ENCODE measurements at regions not wholly inside any gene's neighbourhood (a gene's known extent, or its start where the extent isn't known, plus 50 kb on each side); places are given as distances from the start of the nearest gene placed in this dataset.
A peak's percentile ranks its signal among the peaks of the same experiment; 100 is the strongest.

DNA sequence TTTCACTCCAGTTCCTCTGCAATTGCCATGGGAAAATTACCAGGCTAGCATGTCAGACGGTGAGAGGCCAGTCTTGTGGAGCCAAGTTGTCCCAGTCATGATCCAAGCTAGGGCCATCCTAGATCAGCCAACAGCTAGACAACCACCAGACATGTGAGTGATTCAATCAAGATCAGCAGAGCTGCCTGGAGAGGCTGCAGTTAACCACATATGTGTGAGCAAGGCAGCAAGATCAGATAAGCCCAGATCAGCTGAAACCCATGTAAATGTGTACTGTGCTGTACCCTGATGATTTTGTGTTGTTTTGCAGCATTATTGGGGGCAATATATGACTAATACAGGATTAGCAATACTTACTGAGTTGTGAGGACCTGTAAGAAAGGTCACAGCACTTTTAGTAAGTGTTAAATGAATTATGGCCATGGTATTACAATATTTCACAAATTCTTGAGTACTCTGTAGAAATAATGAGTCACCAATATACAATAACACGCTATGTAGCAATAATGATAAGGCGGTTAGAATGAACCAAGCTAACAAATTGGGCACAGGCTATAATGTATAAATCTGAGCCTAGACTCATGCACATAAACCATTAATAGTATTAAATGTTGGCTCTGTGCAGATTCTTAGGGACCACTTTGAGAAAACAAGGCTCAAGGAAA, 91.4 kb downstream of the SUDS3 start:
- DNase-seq (ENCODE audit: low spot score): no peak

DNA sequence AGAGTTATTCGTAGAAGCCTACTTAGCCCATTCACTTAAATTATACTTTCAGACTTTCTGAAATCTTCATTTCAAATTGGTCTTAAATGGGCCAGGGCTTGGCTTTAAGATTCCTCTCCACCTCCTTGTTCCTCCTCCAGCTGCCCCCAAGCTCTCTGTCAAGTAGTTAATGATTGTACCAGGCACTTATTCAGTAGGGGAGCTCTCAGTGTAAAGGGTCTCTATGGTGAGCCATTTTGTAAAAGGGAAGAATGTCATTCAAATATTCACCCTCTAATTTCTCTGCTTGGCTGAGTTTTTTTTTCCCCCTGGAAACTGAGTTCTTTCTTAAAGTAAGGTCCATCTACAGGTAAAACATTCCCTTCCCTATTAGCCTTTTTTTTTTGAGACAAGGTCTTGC, 96.6 kb downstream of the SUDS3 start:
- no peak for DNase-seq (ENCODE audit: low spot score)

DNA sequence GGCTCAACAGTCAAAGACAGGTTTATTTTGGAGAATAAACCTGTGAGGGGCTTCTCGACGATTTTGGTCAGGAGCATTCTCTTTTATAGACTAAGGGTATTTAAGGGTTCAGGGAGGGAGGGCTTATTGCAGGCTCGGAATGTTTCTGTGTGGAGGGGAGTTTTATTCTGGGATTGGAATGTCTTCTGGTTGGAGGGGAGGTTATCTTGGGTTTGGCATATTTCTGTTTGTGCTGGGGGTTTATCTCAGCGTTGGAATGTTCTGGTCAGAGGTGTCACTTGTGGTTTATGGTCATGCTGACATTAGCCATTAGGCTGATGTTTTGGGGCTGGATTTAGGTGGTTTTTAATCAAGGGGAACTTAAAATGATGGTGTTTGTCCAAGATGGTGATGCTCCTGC, 103.9 kb downstream of the SUDS3 start:
- no peak for DNase-seq (ENCODE audit: low spot score)

DNA sequence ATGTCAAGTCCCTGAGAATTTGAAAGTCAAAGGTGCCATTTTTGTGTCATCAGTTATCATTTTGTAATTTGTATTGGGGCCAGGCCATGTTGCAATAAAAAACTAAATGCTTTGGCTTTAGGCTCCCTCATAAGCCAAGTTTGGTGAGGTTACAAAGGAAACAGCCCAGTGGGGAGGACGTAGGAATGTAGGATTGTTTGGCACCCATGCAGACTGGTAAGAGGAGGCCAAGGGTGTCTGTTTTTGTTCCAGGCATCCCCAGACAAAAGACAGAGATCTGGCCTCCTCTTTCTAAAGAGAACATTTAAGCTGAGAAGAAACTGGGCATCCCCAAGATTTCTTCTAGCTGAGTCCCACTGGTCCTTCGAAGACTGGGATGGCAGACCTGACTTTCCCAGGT, 111.7 kb downstream of the SUDS3 start:
- DNase-seq (ENCODE audit: low spot score): no peak

DNA sequence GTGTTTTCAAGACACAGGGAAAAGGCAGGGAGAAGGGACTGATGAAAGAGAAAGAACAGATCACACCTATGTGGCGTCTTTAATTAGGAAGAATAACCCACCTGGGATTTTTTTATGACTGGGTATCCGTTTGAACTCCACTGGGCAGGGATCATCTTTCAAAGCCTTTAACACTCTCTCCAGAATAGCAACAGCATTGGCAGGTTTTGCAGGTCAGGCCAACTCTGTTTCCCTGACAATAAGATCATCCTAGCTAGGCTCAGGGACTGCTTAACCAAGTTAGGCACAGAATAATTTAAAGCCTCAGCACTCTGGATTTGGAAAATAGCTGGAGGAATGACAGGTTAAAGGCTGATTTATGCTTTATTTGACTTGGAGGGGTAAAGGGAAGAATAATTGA, 117.6 kb downstream of the SUDS3 start:
- DNase-seq (ENCODE audit: low spot score): no peak

DNA sequence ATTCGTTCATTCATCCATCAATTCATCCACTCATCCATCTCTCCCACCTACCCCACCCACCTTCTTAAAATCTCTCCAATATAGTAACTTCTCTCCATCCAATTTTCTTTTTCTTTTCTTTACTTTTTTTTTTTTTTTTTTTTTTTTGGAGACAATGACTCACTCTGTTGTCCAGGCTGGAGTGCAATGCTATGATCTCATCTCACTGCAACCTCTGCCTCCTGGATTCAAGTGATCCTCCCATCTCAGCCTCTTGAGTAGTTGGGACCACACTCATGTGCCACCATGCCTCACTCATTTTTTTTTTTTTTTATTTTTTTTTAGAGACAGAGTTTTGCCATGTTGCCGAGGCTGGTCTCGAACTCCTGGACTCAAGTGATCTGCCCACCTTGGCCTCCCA, 118.4 kb downstream of the SUDS3 start:
- no peak for DNase-seq (ENCODE audit: low spot score)

DNA sequence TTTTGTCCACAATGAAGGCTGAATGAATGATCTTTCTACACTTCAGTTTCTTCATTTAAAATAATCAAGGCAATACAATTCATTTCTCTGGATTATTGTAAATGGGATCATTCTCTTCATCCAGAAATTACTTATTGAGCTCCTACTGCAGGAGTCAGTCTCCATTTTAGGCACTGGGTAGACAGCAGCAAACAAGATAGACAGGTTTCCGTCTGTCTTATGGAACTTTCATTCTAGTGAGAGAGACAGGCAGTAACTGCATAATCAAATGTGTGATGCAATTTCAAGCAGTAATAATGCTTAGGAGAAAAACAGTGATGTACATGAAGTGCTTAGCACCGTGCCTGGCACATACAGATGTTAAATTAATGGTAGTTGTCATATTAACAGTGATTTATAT, 118.9 kb downstream of the SUDS3 start:
- no peak for DNase-seq (ENCODE audit: low spot score)

DNA sequence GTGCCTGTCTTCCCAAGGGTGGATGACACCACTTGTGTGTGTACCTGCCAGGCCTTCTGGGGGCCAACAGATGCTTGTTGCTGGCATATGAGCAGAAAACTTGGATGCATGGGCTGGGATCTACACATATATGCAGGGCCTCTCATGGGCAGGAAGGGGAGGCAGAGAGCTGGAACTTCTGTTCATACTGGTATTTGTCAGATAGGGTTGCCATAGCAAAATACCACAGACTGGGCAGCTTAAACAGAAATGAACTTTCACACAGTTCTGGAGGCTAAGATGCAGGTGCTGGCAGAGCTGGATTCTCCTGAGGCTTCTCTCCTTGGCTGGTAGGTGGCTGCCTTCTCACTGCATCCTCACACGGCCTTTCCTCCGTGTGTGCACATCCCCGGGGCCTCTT, 121.8 kb downstream of the SUDS3 start:
- peak; percentile 46 for DNase-seq (ENCODE audit: low spot score)

DNA sequence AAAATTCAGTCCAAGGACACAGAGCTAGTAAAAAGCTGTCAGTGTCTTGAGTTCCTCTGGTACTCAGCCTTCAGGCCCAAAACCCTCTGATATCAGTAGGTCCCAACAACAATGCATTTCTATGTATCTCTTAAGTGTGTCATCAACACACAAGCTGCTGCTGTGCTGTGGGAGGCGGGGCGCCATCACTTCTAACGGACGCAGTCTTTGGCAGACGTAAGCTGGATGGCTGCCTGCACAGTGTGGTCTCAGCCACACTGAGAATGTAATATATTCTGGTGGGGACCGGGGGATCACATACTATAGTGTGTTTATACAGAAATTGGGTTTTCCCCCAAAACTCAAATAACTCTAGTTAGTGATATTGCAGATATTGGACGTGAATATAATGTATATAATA, 123.9 kb downstream of the SUDS3 start:
- DNase-seq (ENCODE audit: low spot score): no peak

DNA sequence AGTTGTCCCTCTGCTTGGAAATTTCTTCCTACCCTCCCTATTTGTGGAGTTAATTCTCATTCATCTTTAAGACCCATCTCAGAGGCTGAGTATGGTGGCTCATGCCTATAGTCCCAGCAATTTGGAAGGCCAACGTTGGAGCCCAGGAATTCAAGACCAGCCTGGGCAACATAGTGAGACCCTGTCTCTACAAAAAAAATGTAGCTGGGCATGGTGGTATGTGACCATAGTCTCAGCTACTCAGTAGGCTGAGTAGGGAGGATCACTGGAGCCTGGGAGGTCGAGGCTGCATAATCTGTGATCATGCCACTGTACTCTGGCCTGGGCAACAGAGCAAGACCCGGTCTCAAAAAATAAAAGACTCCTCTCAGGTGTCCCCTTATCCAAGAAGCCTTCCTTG, 125.1 kb downstream of the SUDS3 start:
- no peak for DNase-seq (ENCODE audit: low spot score)

DNA sequence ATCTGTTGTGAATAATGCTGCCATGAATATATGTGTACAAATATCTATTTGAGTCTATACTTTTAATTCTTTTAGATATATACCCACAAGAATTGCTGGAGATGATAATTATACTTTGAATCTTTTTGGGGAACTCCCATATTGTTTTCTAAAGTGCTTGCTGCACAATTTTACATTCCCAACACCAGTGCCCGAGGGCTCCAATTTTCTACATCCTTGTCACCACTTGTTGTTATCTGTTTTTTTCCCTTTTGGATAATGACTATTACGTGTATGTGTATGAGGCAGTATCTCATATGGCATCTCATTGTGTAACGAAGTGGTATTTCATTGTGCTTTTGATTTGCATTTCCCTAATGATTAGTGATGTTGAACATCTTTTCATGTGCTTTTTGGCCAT, 127.1 kb downstream of the SUDS3 start:
- no peak for DNase-seq (ENCODE audit: low spot score)

DNA sequence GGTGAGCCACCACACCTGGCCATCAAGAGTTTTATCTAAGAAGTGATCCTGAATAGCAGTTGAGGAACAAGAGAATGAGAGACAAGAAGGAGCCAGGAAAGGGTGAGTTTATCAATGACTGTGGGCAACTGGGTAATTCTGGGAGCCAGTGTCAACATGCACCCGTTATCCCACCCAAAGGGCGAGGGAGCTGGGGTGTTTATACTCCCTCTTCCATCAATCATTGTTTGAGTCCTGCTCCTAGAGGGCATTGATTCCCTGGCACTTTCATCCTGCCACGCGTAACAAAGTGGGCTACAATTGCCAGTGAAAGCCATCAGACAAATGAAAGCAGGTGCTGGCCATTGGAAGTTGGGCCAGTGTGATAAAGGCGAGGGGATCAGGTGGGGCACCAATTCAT, 136.3 kb downstream of the SUDS3 start:
- no peak for DNase-seq (ENCODE audit: low spot score)

DNA sequence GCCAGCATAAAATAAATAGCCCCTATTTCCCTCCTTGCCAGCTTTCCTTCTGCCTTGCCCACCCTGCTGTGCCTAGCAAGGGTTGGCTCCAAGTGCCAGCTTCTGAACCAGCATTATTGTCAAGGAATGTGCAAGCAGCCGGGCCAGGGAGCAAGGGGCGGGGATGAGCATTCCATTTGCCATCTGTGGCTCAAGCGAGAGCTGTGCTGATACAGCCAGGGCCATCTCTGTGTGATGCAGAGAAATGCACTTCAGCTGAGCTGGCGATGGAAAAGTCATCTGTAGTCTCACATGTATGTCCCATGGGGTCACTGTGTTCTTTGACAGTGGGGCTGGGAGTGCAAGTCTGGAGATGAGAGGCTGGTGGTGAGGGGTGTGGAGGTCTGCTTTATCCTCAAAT, 137.3 kb downstream of the SUDS3 start:
- DNase-seq (ENCODE audit: low spot score): no peak

DNA sequence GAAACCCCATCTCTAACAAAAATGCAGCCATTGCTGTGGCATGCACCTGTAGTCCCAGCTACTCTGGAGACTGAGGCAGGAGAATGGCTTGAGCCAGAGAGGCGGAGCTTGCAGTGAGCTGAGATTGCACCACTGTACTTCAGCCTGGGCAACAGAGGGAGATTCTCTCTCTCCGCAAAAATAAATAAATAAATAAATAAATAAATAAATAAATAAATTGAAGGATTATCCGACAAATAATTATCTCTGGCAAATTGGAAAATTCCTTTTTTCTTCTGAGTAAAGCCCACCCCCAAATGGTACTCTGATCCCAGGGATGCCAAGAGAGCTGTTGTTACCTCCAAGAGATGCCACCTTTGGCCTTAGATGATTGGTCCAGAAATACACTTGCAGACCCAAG, 137.9 kb downstream of the SUDS3 start:
- DNase-seq (ENCODE audit: low spot score): no peak

DNA sequence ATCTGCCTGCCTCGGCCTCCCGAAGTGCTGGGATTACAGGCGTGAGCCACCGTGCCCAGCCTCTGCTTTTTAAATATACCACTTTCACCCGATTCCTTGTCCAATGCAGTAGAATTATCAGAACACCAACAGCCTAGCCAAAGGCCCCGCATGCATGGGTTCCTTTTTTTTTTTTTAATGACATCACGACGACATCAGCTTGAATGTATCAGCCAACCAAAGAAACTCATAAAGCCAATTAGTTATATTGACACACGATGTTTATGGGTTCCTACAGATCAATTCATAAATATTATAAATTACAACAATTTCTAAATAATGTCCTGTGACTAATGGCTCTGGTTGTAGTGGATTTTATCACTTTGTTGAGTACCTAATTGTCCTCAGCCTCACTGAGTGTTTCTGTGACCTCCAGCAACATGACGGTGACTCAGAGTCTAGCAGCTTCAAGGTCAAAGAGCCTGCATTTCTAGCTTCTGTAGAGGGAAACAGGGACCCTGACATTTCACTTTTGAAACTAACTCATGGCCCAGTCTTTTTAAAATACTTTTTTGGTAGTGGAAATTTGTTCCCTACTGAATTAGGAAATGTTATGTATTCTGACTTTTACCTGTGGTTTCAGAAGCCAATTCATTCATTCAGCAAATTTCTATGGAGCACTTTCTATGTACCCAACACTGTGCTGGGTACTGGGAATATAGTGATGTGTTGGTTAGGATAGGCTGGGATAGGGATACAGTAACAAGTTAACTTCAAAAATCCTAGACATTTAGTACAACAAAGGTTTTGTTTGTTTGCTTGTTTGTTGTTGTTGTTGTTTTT, 144.1 kb downstream of the SUDS3 start:
- DNase-seq (ENCODE audit: low spot score): no peak

DNA sequence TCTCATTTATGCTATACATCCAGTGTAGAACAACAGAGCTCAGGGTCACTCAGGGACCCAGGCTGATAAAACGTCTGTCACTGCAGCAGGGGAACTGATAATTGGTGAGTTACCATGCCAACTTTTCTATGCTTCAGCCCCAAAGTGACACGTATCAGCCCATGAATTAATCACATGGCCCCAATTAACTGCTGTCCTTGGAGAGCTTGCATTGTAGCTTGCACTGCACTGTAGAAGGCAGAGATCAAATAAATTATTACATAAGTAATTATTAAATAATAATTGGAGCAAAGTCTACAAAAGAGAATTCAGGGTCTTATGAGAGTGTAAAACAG, 144.6 kb downstream of the SUDS3 start:
- DNase-seq (ENCODE audit: low spot score): no peak

DNA sequence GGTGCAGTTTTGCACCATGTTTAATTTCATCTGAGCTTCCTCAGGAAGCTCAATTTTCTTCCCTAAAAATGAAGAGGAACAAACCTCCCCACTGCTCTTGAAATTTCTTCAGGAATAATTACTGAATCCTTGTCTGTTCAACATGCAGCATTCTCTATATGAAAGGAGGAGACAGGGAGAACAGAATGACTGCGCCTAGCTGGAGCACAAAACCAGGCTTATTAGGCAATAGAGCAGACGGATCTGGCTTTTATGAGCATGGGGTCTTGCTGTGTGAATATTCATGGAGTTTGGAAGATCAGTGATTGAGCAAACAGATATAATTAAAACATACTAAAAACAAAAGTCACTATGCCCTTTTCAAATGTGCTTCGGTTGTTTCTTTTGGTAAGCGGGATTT, 148.1 kb downstream of the SUDS3 start:
- DNase-seq (ENCODE audit: low spot score): no peak

DNA sequence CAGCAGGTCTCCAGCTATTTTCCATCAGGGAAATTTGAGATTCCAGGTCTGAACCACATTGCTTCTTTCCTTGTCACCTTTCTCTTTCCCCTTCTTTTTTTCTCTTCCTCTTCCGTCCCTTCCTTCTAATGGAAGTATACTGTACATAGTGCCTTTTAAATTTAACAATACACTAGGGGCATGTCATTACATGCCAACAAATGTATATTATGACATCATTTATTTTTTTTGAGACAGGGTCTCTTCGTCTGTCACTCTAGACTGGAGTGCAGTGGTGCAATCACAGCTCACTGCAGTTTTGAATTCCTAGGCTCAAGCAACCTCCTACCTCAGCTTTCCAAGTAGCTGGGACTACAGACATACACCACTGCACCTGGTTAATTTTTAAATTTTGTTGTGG, 148.9 kb downstream of the SUDS3 start:
- no peak for DNase-seq (ENCODE audit: low spot score)

DNA sequence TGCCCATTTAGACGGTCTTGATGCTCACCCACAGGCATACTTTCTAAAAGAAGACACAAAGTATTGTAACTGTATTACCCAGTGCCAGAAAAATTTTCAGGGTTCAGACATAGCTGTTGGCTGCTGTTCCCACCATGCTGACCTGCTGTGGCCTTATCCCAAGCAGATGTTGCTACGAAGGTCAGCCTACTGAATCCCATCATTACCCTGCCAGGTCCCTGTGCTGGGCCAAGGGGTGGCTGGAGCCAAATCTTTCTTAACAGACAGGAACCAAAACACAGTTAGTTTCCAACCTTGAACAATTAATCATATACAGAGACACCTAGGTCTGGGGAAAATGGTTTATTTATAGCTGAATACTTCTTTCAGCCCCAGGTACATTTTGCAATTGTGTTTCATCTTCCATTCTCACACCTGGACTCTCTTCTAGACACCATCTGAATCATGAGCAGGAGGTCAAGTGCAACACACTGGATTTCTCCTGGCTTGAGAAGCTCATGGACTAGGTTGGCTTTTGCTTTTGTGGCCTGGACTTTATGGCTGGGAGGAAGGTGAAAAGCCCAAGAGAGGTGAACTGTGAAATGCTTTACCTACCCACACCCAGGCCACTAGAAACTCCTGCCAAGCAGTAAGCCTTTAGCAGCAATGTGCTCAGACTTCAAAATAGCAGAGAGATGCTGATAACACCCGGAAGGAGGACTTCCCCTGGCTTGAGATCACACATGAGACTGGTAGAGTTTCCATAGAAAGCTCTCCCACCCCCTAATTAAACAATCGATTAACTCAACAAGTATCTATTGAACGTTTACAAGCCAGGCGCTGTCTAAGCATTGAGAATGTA, 150.1 kb downstream of the SUDS3 start:
- no peak for DNase-seq (ENCODE audit: low spot score)

DNA sequence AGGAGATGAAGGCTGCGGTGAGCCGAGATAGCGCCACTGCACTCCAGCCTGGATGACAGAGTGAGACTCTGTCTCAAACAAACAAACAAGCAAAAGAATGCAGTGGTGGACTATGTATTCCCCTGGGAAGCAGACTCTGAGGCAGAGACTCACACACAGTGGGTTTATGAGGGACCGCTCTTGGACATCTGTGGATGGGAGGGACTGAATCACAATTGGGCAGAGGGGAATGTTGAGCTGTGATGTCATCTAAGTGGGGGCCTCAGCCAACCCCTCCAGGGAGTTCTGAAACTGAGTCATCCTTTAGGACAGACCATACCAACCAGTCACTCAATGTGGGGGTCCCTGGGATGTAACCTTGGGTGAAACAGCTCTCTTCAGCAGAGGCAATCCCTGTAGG, 151.0 kb downstream of the SUDS3 start:
- no peak for DNase-seq (ENCODE audit: low spot score)

DNA sequence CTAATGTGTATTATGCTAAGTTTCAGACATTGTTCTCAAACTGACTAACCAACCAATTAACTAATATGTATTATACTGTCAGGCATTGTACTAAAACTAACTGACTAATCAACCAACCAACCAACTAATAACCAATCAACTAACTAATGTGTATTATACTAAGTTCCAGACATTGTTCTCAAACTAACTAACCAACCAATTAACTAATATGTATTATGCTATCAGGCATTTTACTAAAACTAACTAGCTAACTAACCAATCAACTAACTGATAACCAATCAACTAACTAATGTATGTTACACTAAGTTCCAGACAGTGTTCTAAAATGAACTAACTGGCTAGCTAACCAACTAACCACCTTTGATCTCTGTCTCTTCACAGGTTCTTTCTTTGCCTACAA, 152.3 kb downstream of the SUDS3 start:
- no peak for DNase-seq (ENCODE audit: low spot score)

DNA sequence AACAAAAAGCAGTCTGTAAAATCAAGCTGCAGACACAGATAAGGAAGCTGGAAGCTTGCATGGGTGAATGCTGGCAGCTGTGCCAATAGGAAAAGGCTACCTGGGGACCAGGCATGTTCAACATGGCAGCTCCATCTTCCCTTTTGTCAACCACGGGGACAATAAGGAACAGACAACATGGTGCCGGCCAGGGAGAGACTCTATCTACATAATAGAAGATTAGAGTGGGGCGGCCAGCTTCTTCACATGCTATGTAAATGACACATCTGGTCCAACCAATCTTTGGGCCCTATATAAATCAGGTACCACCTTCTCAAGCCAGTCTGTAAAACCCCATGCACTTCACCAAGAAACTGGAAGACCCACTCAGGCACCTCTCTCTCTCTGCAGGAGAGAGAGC, 157.6 kb downstream of the SUDS3 start:
- no peak for DNase-seq (ENCODE audit: low spot score)

DNA sequence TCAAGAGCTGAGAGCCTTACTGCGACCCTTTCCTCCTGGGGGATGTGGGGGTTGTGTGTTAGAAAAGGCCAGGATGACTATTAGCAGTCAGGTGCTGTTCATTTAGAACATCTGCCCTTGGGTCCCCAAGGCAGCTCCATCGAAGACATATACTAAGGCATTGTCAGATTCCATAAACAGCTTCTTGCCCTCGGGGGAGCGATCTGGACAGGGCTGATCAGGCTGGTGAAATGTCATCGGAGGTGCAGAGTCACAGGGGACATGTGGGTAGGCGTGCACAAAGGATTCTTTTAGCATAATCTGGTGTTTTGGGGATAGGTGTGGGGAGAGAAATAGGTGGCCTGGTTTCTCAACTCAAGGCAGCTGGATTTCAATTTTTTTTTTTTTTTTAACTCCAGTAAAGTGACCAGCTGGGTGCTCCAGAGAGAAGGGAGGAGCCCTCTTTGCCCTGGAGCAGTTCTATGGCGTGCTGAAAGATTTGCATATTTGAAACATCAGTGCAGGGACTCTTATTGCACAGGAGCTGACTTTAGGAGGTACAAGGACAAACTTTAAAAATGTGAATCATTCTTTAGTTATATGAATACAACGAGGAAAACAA, 160.1 kb downstream of the SUDS3 start:
- no peak for DNase-seq (ENCODE audit: low spot score)
